ENCODE measurements at regions not wholly inside any gene's neighbourhood (a gene's known extent, or its start where the extent isn't known, plus 50 kb on each side); places are given as distances from the start of the nearest gene placed in this dataset.
A peak's percentile ranks its signal among the peaks of the same experiment; 100 is the strongest.

DNA sequence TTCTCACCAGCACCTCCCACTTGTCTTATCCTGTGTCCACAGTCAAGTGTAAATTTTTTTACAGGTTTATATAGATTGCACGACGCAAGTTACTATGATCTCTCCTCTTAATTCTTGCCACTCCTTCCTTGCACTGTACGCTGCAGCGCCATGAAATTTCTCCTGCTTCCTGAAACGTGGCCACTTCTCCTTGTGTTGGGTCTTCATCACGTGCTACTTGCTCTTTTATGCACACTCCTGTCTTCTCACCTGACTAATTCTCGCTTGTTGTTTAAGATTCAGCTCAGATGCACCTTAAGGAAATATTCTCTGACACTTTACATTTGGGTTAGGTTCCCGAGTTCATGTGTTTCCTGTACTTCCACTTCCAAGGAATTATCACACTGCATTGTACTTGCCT is 76.5 kb upstream of the ODAD2 start:
- no peaks in the 10 kb centered on the region for H3K36me3 ChIP-seq
- H3K27ac ChIP-seq, result no peak overlapping the region
- no peak overlapping the region for H3K4me3 ChIP-seq
- TF ChIP-seq, protein P1, sequence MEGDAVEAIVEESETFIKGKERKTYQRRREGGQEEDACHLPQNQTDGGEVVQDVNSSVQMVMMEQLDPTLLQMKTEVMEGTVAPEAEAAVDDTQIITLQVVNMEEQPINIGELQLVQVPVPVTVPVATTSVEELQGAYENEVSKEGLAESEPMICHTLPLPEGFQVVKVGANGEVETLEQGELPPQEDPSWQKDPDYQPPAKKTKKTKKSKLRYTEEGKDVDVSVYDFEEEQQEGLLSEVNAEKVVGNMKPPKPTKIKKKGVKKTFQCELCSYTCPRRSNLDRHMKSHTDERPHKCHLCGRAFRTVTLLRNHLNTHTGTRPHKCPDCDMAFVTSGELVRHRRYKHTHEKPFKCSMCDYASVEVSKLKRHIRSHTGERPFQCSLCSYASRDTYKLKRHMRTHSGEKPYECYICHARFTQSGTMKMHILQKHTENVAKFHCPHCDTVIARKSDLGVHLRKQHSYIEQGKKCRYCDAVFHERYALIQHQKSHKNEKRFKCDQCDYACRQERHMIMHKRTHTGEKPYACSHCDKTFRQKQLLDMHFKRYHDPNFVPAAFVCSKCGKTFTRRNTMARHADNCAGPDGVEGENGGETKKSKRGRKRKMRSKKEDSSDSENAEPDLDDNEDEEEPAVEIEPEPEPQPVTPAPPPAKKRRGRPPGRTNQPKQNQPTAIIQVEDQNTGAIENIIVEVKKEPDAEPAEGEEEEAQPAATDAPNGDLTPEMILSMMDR (IDR thresholded peaks at IDR 0.05; ENCODE audit: low read depth, low read length), result no peak
- no peaks in the 10 kb centered on the region for H3K4me1 ChIP-seq (ENCODE audit: low read depth)
- no peaks in the 10 kb centered on the region for H3K9me3 ChIP-seq (ENCODE audit: low read depth)
- DNase-seq (ENCODE audit: low read depth in 1 of 2, low spot score in 1 of 2), result no peak
- no peaks in the 10 kb centered on the region for H3K27me3 ChIP-seq

DNA sequence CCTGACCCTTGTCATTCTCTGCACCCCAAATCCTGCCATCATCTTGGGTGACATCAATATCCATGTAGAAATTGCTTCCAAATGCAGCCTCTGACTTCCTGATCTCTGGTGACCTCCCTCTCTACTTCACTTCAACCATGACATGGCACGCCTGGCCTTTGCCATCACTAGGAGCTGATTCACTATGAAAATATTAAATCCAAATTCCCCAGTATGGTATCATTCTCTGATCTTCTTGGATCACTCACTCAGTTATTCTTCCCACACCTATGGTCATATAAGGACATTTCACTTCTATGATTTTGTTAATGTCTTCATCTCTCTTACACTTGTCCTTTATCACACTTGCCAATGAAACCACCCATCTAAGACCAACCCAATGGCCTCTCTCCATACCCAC is 73.7 kb upstream of the ODAD2 start:
- H3K27ac ChIP-seq, result no peak overlapping the region
- H3K36me3 ChIP-seq, result peaks cover 8% of the 10 kb centered on the region
- H3K4me1 ChIP-seq (ENCODE audit: low read depth), result no peaks in the 10 kb centered on the region
- TF ChIP-seq, protein P1 (IDR thresholded peaks at IDR 0.05; ENCODE audit: low read depth, low read length), result no peak
- H3K9me3 ChIP-seq (ENCODE audit: low read depth), result no peaks in the 10 kb centered on the region
- no peaks in the 10 kb centered on the region for H3K27me3 ChIP-seq
- no peak overlapping the region for H3K4me3 ChIP-seq
- no peak for DNase-seq (ENCODE audit: low read depth in 1 of 2, low spot score in 1 of 2)

DNA sequence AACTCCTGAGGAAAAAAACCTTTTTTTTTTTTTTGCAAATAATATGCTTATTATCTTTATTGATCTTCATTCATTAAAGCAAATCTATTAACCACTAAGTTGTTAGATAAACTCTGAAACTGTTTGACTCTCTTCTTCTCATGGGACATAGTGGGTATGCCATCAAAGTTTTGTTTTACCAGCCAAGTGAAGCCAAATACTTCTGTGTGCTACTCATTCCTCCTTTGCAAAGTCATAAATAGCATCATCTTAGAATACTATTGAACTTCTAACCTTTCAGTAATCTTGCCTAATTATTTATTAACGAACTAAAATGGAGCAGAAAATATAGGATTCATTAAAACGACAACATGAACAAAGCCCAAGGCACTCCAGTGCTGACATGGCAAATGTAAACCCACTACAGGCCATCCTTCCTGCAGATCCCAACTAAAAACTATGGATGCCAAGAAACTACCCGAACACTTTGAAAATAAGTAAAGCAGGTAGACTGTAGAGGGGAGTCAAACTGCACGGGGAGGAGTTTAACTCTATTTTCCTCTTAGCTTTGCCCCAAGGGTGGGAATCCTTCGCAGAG is 61.2 kb upstream of the ODAD2 start:
- no peak for DNase-seq (ENCODE audit: low read depth in 1 of 2, low spot score in 1 of 2)

DNA sequence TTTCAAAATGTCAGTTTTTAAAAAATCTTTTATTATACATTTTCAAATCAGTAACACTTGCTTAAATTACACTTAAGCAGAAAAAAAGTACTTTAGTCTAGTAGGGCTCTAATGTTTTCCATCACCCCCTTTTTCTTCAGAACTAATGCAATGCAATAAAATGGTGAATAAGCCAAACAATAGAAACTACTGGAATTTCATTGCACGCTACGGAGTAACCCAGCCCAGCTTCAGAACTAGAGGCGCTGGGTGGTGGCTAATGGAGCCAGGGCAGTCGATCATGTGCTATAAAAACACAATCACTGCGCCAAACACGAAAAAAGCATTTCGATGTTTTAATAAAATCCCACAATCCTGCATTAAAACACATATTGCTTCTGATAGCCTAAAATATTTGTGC is 59.9 kb upstream of the ODAD2 start:
- peaks cover 23% of the 10 kb centered on the region for H3K36me3 ChIP-seq
- no peak overlapping the region for H3K4me3 ChIP-seq
- H3K27me3 ChIP-seq, result no peaks in the 10 kb centered on the region
- DNase-seq (ENCODE audit: low read depth in 1 of 2, low spot score in 1 of 2), result no peak
- H3K9me3 ChIP-seq (ENCODE audit: low read depth), result no peaks in the 10 kb centered on the region
- no peak overlapping the region for H3K27ac ChIP-seq
- no peaks in the 10 kb centered on the region for H3K4me1 ChIP-seq (ENCODE audit: low read depth)
- TF ChIP-seq, protein P1 (IDR thresholded peaks at IDR 0.05; ENCODE audit: low read depth, low read length), result no peak

More for the DNA sequence above, 61.2 kb upstream of the ODAD2 start:
- no peaks in the 10 kb centered on the region for H3K4me1 ChIP-seq (ENCODE audit: low read depth)
- TF ChIP-seq, protein P1 (IDR thresholded peaks at IDR 0.05; ENCODE audit: low read depth, low read length), result no peak
- H3K4me3 ChIP-seq, result no peak overlapping the region
- no peaks in the 10 kb centered on the region for H3K27me3 ChIP-seq
- H3K9me3 ChIP-seq (ENCODE audit: low read depth), result no peaks in the 10 kb centered on the region
- peaks cover 23% of the 10 kb centered on the region for H3K36me3 ChIP-seq
- H3K27ac ChIP-seq, result no peak overlapping the region

DNA sequence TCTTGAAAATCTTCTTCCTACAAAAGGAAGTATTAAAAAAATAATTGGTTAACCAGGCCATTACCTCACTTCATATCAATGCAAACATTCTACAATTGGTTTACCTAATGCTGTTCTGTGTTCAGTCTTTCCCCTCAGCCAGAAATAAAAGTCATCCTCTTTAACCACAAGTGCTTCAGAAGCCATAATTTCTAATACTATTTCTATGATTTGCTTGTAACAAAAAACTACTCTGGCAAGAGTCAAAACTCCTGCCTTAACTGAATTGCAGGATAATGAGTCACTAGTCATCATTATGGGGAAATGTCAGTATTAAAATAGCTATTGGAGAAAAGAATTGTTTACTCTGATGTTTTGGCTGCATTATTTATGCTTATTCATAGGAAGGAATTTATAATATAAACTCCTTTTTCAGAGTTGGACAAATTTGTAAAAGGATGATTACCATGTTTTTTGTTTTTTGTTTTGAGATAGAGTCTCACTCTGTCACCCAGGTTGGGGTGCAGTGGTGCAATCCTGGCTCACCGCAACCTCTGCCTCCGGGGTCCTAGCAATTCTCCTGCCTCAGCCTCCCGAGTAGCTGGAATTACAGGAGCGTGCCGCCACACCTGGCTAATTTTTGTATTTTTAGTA is 55.5 kb upstream of the ODAD2 start:
- peaks cover 23% of the 10 kb centered on the region for H3K36me3 ChIP-seq
- no peak overlapping the region for H3K27ac ChIP-seq
- no peaks in the 10 kb centered on the region for H3K4me1 ChIP-seq (ENCODE audit: low read depth)
- H3K27me3 ChIP-seq, result no peaks in the 10 kb centered on the region
- DNase-seq (ENCODE audit: low read depth in 1 of 2, low spot score in 1 of 2), result peak in 1 of 2 donors; percentile 69
- no peak overlapping the region for H3K4me3 ChIP-seq
- H3K9me3 ChIP-seq (ENCODE audit: low read depth), result no peaks in the 10 kb centered on the region
- TF ChIP-seq, protein P1 (IDR thresholded peaks at IDR 0.05; ENCODE audit: low read depth, low read length), result no peak

Data from cardiac muscle cell (in vitro differentiated cells and primary cell).